H1 (cell line): ENCODE measurements at regions not wholly inside any gene's neighbourhood (a gene's known extent, or its start where the extent isn't known, plus 50 kb on each side); places are given as distances from the start of the nearest gene placed in this dataset.

Source experiments
- CTCF ChIA-PET: fragments of 300-600 bp; sonication (Branson Sonifier 250); formaldehyde crosslinking; loops from one replicate; lab custom pipeline; 2021; ENCODE audit not compliant: partially characterized antibody; lab: Charles Lee
- POLR2A ChIA-PET: fragments of 300-600 bp; sonication (Branson Sonifier 250); formaldehyde crosslinking; loops from one replicate; lab custom pipeline; 2021; ENCODE audit warnings: inconsistent platforms; ENCODE audit not compliant: partially characterized antibody; lab: Charles Lee
- DNase-seq, 2 experiments: peaks; one replicate each; pipeline versions ENCODE4 v3.0.0 to v3.0.0-alpha.2; 2010 to 2022; ENCODE audit warnings: low spot score in 2 of 2, low read depth in 1 of 2, mixed read lengths in 1 of 2
- FAIRE-seq: peaks from 2 replicates; lab custom pipeline; 2011; peaks lifted over from hg19 to GRCh38; lab: Jason Lieb, UNC
- H2AFZ ChIP-seq: 2 replicates; pipeline ENCODE4 v1.8.1; 2012; ENCODE audit warnings: low read length, inconsistent platforms
- H2AK5ac ChIP-seq: 2 replicates; pipeline ENCODE4 v1.6.1; 2013; ENCODE audit warnings: low read depth, low read length
- H2BK120ac ChIP-seq: replicated peaks from 2 replicates; pipeline ENCODE3; 2013; ENCODE audit warnings: low read depth, low read length, inconsistent platforms
- H2BK12ac ChIP-seq: 2 replicates; pipeline ENCODE4 v1.6.1; 2013; ENCODE audit warnings: low read depth, low read length
- H2BK15ac ChIP-seq: 2 replicates; pipeline ENCODE4 v1.6.1; 2013; ENCODE audit warnings: low read length
- H2BK20ac ChIP-seq: 2 replicates; pipeline ENCODE4 v1.6.1; 2013; ENCODE audit warnings: low read length
- H2BK5ac ChIP-seq: 2 replicates; pipeline ENCODE4 v1.6.1; 2013; ENCODE audit warnings: low read depth, low read length
- H3K14ac ChIP-seq: 2 replicates; pipeline ENCODE4 v1.6.1; 2013; ENCODE audit warnings: inconsistent platforms; ENCODE audit not compliant: insufficient read length
- H3K18ac ChIP-seq: 2 replicates; pipeline ENCODE4 v1.6.1; 2013; ENCODE audit warnings: low read length; ENCODE audit errors: extremely low read depth
- H3K23ac ChIP-seq: 2 replicates; pipeline ENCODE4 v1.6.1; 2013; ENCODE audit warnings: inconsistent platforms; ENCODE audit not compliant: insufficient read length
- H3K23me2 ChIP-seq: 2 replicates; pipeline ENCODE4 v1.6.1; 2013; ENCODE audit warnings: low read depth, low read length
- H3K27ac ChIP-seq: 2 replicates; pipeline ENCODE4 v1.6.1; 2011; ENCODE audit warnings: low read depth, low read length, inconsistent platforms
- H3K27me3 ChIP-seq, 4 experiments: replicated peaks in 1 of 4; 1 replicate in 1 of 4; 2 replicates in 3 of 4; pipeline versions ENCODE4 v1.6.1 to v1.8.1; 2011 to 2013; ENCODE audit warnings: low read length in 3 of 4, mild to moderate bottlenecking in 3 of 4, inconsistent platforms in 2 of 4, mixed read lengths in 2 of 4, moderate library complexity in 1 of 4; ENCODE audit not compliant: control insufficient read depth in 3 of 4, insufficient read depth in 3 of 4; ENCODE audit errors: extremely low read depth in 1 of 4
- H3K36me3 ChIP-seq, 4 experiments: 2 replicates each; pipeline versions ENCODE4 v1.6.1 to v1.8.1; 2011 to 2013; ENCODE audit warnings: mild to moderate bottlenecking in 4 of 4, low read length in 3 of 4, moderate library complexity in 2 of 4, control low read depth in 1 of 4, inconsistent platforms in 1 of 4; ENCODE audit not compliant: insufficient read depth in 4 of 4, control insufficient read depth in 2 of 4
- H3K4ac ChIP-seq: replicated peaks from 2 replicates; pipeline ENCODE3; 2013; ENCODE audit warnings: low read length, low read depth, mixed read lengths, inconsistent platforms; ENCODE audit not compliant: insufficient read length
- H3K4me1 ChIP-seq, 4 experiments: replicated peaks in 1 of 4; 1 replicate in 1 of 4; 2 replicates in 3 of 4; pipeline versions ENCODE4 v1.6.1 to v1.8.1; 2011 to 2013; ENCODE audit warnings: low read length in 3 of 4, inconsistent platforms in 2 of 4, mixed read lengths in 1 of 4; ENCODE audit not compliant: insufficient read depth in 4 of 4, control insufficient read depth in 3 of 4
- H3K4me2 ChIP-seq, 2 experiments: 2 replicates each; pipeline versions ENCODE4 v1.6.1 to v1.8.1; 2011 to 2013; ENCODE audit warnings: low read depth in 2 of 2, low read length in 2 of 2, control low read depth in 1 of 2, inconsistent platforms in 1 of 2, mild to moderate bottlenecking in 1 of 2; ENCODE audit not compliant: insufficient read depth in 1 of 2
- H3K4me3 ChIP-seq, 4 experiments: fragments of 200-600, 300-600 bp in 1 of 4; sonication (generic), shearing (Covaris generic), sonication (Bioruptor Twin) in 1 of 4; 2 replicates each; pipeline versions ENCODE4 v1.5.1 to v1.8.1; 2011 to 2016; ENCODE audit warnings: low read length in 4 of 4, low read depth in 3 of 4, control low read depth in 2 of 4, inconsistent platforms in 2 of 4, mild to moderate bottlenecking in 2 of 4, mixed read lengths in 1 of 4, moderate library complexity in 1 of 4; ENCODE audit not compliant: insufficient read depth in 2 of 4; ENCODE audit errors: extremely low read depth in 1 of 4
- H3K56ac ChIP-seq: replicated peaks from 2 replicates; pipeline ENCODE3; 2013; ENCODE audit warnings: low read depth, mild to moderate bottlenecking, mixed read lengths, low read length, inconsistent platforms; ENCODE audit not compliant: insufficient read length
- H3K79me1 ChIP-seq: 2 replicates; pipeline ENCODE4 v1.6.1; 2013; ENCODE audit warnings: low read depth, low read length, control low read depth
- H3K79me2 ChIP-seq, 2 experiments: 2 replicates each; pipeline versions ENCODE4 v1.6.1 to v1.8.1; 2012 to 2013; ENCODE audit warnings: low read length in 2 of 2, mild to moderate bottlenecking in 2 of 2, inconsistent platforms in 1 of 2; ENCODE audit not compliant: insufficient read depth in 2 of 2, control insufficient read depth in 1 of 2
- H3K9ac ChIP-seq, 4 experiments: replicated peaks in 1 of 4; 1 replicate in 1 of 4; 2 replicates in 3 of 4; pipeline versions ENCODE4 v1.6.1 to v1.8.1; 2011 to 2013; ENCODE audit warnings: low read depth in 3 of 4, low read length in 3 of 4, control low read depth in 2 of 4, mild to moderate bottlenecking in 2 of 4, moderate library complexity in 2 of 4, inconsistent platforms in 1 of 4; ENCODE audit errors: extremely low read depth in 1 of 4
- H3K9me3 ChIP-seq, 2 experiments: 2 replicates each; pipeline versions ENCODE4 v1.6.1 to v1.8.1; 2012 to 2013; ENCODE audit warnings: mild to moderate bottlenecking in 2 of 2, moderate library complexity in 2 of 2, control low read depth in 1 of 2, inconsistent platforms in 1 of 2, low read depth in 1 of 2, low read length in 1 of 2, mixed read lengths in 1 of 2; ENCODE audit not compliant: insufficient read depth in 2 of 2
- H4K20me1 ChIP-seq, 2 experiments: replicated peaks in 1 of 2; 2 replicates each; pipeline versions ENCODE3 to v1.8.1; 2011 to 2013; ENCODE audit warnings: inconsistent platforms in 2 of 2, low read length in 2 of 2, mild to moderate bottlenecking in 1 of 2; ENCODE audit not compliant: insufficient read depth in 2 of 2, control insufficient read depth in 1 of 2
- H4K5ac ChIP-seq: 2 replicates; pipeline ENCODE4 v1.6.1; 2013; ENCODE audit warnings: low read length, low read depth, mixed read lengths, inconsistent platforms; ENCODE audit not compliant: insufficient read length
- H4K8ac ChIP-seq: 2 replicates; pipeline ENCODE4 v1.8.0; 2013; ENCODE audit warnings: mild to moderate bottlenecking, moderate library complexity, low read length, inconsistent platforms; ENCODE audit not compliant: insufficient read depth; ENCODE audit errors: extremely low read depth
- H4K91ac ChIP-seq: replicated peaks from 2 replicates; pipeline ENCODE3; 2013; ENCODE audit warnings: low read length, mixed read lengths, inconsistent platforms; ENCODE audit not compliant: insufficient read length
- ATF3 ChIP-seq: IDR thresholded peaks from 2 replicates; pipeline ENCODE4 v1.6.1; 2011; ENCODE audit warnings: low read depth, mild to moderate bottlenecking, low read length; ENCODE audit not compliant: insufficient read depth
- BCL11A ChIP-seq, 2 experiments: IDR thresholded peaks; one replicate each; pipeline ENCODE4 v1.6.1; 2011; ENCODE audit warnings: low read depth in 2 of 2, low read length in 2 of 2, mild to moderate bottlenecking in 2 of 2
- CEBPB ChIP-seq: IDR thresholded peaks from 2 replicates; pipeline ENCODE4 v1.6.1; 2012; ENCODE audit warnings: low read depth, low read length
- CHD1 ChIP-seq: IDR thresholded peaks from 2 replicates; pipeline ENCODE4 v1.6.1; 2012; ENCODE audit warnings: low read depth, low read length, improper control_type of control experiment
- GABPA ChIP-seq: IDR thresholded peaks from 2 replicates; pipeline ENCODE4 v1.6.1; 2011; ENCODE audit warnings: mild to moderate bottlenecking, low read length, moderate library complexity, borderline replicate concordance; ENCODE audit not compliant: insufficient read depth
- GTF2F1 ChIP-seq: IDR thresholded peaks from 2 replicates; pipeline ENCODE4 v1.6.1; 2012; ENCODE audit warnings: low read depth, low read length, improper control_type of control experiment, borderline replicate concordance
- NRF1 ChIP-seq: IDR thresholded peaks from 2 replicates; pipeline ENCODE4 v1.6.1; 2011; ENCODE audit warnings: mild to moderate bottlenecking, low read depth, low read length, improper control_type of control experiment
- POU5F1 ChIP-seq: IDR thresholded peaks from 2 replicates; pipeline ENCODE4 v1.6.1; 2011; ENCODE audit warnings: low read depth, mild to moderate bottlenecking, low read length, moderate library complexity
- RNF2 ChIP-seq: fragments of 200-900, 300-1000 bp; sonication (generic); IDR thresholded peaks from 2 replicates; pipeline ENCODE4 v1.7.1; 2016; ENCODE audit warnings: borderline replicate concordance, low read depth, mild to moderate bottlenecking, antibody characterized with exemption, low read length; ENCODE audit not compliant: poor library complexity, severe bottlenecking; ENCODE audit errors: missing control alignments
- SIX5 ChIP-seq: IDR thresholded peaks from 2 replicates; pipeline ENCODE4 v1.6.1; 2011; ENCODE audit warnings: mild to moderate bottlenecking, low read depth, low read length
- USF2 ChIP-seq: IDR thresholded peaks from 2 replicates; pipeline ENCODE4 v1.6.1; 2011; ENCODE audit warnings: low read length, improper control_type of control experiment
- WGBS, 2 experiments: shearing (Covaris generic) in 1 of 2; methylation state at CpG; one replicate each; pipeline versions ENCODE4 v1.1.6 to v1.1.7; 2013 to 2015; ENCODE audit warnings: low lambda C conversion rate in 2 of 2, mixed read lengths in 2 of 2, inconsistent platforms in 1 of 2, low coverage in 1 of 2, missing lambda C conversion rate in 1 of 2; ENCODE audit not compliant: insufficient replicate concordance in 2 of 2, insufficient coverage in 1 of 2, insufficient read length in 1 of 2; ENCODE audit errors: extremely low coverage in 1 of 2, missing lambda C conversion rate in 1 of 2; 5-methylcytosine and 5-hydroxymethylcytosine counted together

DNA sequence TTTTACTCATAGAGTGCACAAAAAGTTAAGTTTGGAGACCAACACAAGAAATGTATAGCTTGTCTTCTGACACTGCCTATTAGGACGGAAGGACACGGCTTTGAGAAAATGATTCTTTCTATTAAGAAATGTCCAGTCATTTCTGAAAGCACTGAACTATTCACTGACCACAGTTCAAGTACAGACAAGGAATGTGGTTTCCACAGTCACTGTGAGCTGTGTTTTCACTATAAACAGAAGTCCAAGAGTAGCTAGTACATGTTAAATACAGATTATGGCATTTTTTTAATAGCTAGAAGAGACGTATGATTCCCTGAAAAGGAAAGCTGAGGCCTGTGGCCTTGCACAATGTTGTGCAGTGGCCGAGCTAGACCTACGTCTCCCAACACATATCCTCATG lies 115.1 kb upstream of the GPM6A start:
- no peaks in the 10 kb centered on the region for H3K4me1 ChIP-seq
- H4K20me1 ChIP-seq, result no peaks in the 10 kb centered on the region
- no peak overlapping the region for H2BK20ac ChIP-seq
- no peak overlapping the region for H3K4me2 ChIP-seq
- POLR2A ChIA-PET, result no interaction called here
- H3K79me2 ChIP-seq, result no peaks in the 10 kb centered on the region
- H3K18ac ChIP-seq, result no peak overlapping the region
- H3K56ac ChIP-seq, result no peak overlapping the region
- no peak overlapping the region for H4K5ac ChIP-seq
- H3K36me3 ChIP-seq, result no peaks in the 10 kb centered on the region
- no peak overlapping the region for H4K8ac ChIP-seq
- no peak overlapping the region for H3K23ac ChIP-seq
- H3K4me3 ChIP-seq, result no peak overlapping the region
- H3K23me2 ChIP-seq, result no peaks in the 10 kb centered on the region; the same call in 1 of the 2 replicates
- CTCF ChIA-PET, result interaction anchor here (1.0 to 1.3 kb wide), 3 partner anchors 10 to 36 kb away, joined by 3 to 5 read pairs (median 4); no protein-coding TSS in a partner anchor
- H2BK15ac ChIP-seq, result no peak overlapping the region
- H3K4ac ChIP-seq, result no peak overlapping the region
- no peak overlapping the region for H4K91ac ChIP-seq
- no peak overlapping the region for H3K9ac ChIP-seq
- DNase-seq (no peak), FAIRE-seq (no peak)
- no peaks in the 10 kb centered on the region for H3K9me3 ChIP-seq
- no peak overlapping the region for H2AK5ac ChIP-seq
- no peak overlapping the region for H2BK12ac ChIP-seq
- H3K27ac ChIP-seq, result no peak overlapping the region
- H2BK5ac ChIP-seq, result no peak overlapping the region
- no peaks in the 10 kb centered on the region for H3K79me1 ChIP-seq
- H3K14ac ChIP-seq, result no peak overlapping the region
- no peak overlapping the region for H2BK120ac ChIP-seq
- no peak overlapping the region for H2AFZ ChIP-seq
- H3K27me3 ChIP-seq, result no peaks in the 10 kb centered on the region
- WGBS, 2 experiments, result 91% methylated on average over 5 of the region's 5 CpGs; no CpG with 5 or more reads in 1 of the 2 experiments
- TF ChIP-seq RNF2 (no peak), CEBPB (no peak), BCL11A (IDR thresholded peaks at IDR 0.05; ENCODE audit: low read depth in 2 of 2, low read length in 2 of 2) (no peak), POU5F1 (no peak), SIX5 (no peak), NRF1 (no peak), GABPA (no peak), USF2 (no peak), ATF3 (no peak), GTF2F1 (no peak), CHD1 (no peak)
